ENCODE measurements at regions not wholly inside any gene's neighbourhood (a gene's known extent, or its start where the extent isn't known, plus 50 kb on each side); places are given as distances from the start of the nearest gene placed in this dataset.

- TF ChIP-seq PATZ1 (CRISPR knock-in tag; IDR thresholded peaks at IDR 0.05; ENCODE audit: borderline replicate concordance), result no peak
- TF ChIP-seq ZNF565 (CRISPR knock-in tag; conservative IDR thresholded peaks at IDR 0.05; ENCODE audit: low read depth), result no peak
- TF ChIP-seq CSDC2 (CRISPR knock-in tag; IDR thresholded peaks at IDR 0.05), result no peak
- no peak for TF ChIP-seq PPARA (CRISPR knock-in tag; IDR thresholded peaks at IDR 0.05; ENCODE audit: borderline replicate concordance)
- TF ChIP-seq ARNTL (CRISPR knock-in tag; IDR thresholded peaks at IDR 0.05; ENCODE audit: borderline replicate concordance, low read depth), result no peak
- no peak for TF ChIP-seq ZFP3 (CRISPR knock-in tag; IDR thresholded peaks at IDR 0.05)
- no peak for TF ChIP-seq OSR1 (CRISPR knock-in tag; IDR thresholded peaks at IDR 0.05)
- no peak for TF ChIP-seq RARB (CRISPR knock-in tag; IDR thresholded peaks at IDR 0.05)
- TF ChIP-seq ZNF8 (CRISPR knock-in tag; IDR thresholded peaks at IDR 0.05), result no peak
Measured at GRCh38 chr2:2691419-2691818, 360.3 kb upstream of the MYT1L start.

Measured in SK-N-SH treated with all-trans-retinoic acid at 6 μM for 48 hours (cell line).